BE2C (cell line): ENCODE measurements at regions not wholly inside any gene's neighbourhood (a gene's known extent, or its start where the extent isn't known, plus 50 kb on each side); places are given as distances from the start of the nearest gene placed in this dataset.

Source experiments
- DNase-seq: peaks from one replicate; pipeline ENCODE4 v3.0.0-alpha.2; 2020
- H3K27me3 ChIP-seq: fragments of 250-450 bp; sonication (Bioruptor Pico); 2 replicates; pipeline ENCODE4 v1.5.1; 2020; ENCODE audit warnings: mild to moderate bottlenecking
- H3K36me3 ChIP-seq: fragments of 250-450 bp; sonication (Bioruptor Pico); 2 replicates; pipeline ENCODE4 v1.5.1; 2020; ENCODE audit warnings: mild to moderate bottlenecking
- H3K4me1 ChIP-seq: fragments of 250-450 bp; sonication (Bioruptor Pico); 2 replicates; pipeline ENCODE4 v1.5.1; 2020
- H3K4me3 ChIP-seq: 2 replicates; pipeline ENCODE4 v1.5.1; 2011; ENCODE audit warnings: low read depth, low read length
- H3K9me3 ChIP-seq: fragments of 250-450 bp; sonication (Bioruptor Pico); 2 replicates; pipeline ENCODE4 v1.5.1; 2020
- TF ChIP-seq, protein P1 (sequence below): IDR thresholded peaks from 2 replicates; pipeline ENCODE4 v1.5.1; 2012; ENCODE audit warnings: mild to moderate bottlenecking, low read depth, low read length

- H3K27me3 ChIP-seq: no peaks in the 10 kb centered on the region
Measured at GRCh38 chr14:65228956-65229747, 126.8 kb upstream of the MAX start.

DNA sequence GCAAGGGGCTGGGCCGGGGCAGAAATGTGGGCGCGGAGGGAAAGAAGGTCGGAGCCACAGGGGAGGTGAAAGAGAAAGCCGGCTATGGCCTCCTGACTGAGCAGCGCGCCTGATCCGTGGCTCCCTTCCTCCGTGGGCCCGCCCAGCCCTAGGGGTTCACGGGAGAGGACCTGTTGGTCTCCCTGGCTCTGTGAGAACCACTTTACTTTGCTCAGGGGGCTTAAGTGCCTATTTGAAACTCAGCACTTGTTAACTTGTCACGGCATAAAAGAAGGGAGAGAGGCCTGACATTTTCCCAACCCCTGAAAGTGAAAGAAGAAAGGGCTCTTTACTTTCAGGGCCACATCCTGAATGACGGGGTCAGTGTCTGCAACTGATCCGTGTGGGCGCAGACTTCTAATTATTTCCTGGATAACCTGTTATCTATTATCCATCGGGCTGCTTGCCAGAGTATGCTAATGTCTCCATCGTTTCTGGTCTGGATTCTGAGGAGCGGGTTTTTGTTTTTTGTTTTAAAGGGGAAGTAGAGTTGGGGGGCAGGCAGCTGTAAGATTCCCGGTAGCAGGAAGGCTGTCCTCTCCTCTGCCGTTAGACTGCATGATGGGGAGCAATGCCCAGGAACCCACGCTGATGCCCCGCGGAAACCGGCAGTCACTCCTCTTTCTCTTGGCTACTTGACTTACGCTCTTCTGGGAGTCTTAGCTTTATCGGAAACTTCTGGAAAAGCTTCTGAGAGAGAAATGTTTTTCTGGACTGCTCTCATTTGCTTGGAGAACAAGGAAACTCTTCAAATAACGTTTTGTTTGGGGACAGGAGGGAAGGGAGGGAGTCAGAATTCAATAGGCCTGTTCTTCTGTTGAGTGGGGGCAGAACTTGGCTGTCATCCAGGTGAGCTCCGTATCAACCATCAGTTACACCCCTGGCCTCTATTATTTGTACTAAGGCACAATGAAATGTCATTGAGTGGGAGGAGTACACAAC lies 127.7 kb upstream of the MAX start:
- TF ChIP-seq, protein P1, sequence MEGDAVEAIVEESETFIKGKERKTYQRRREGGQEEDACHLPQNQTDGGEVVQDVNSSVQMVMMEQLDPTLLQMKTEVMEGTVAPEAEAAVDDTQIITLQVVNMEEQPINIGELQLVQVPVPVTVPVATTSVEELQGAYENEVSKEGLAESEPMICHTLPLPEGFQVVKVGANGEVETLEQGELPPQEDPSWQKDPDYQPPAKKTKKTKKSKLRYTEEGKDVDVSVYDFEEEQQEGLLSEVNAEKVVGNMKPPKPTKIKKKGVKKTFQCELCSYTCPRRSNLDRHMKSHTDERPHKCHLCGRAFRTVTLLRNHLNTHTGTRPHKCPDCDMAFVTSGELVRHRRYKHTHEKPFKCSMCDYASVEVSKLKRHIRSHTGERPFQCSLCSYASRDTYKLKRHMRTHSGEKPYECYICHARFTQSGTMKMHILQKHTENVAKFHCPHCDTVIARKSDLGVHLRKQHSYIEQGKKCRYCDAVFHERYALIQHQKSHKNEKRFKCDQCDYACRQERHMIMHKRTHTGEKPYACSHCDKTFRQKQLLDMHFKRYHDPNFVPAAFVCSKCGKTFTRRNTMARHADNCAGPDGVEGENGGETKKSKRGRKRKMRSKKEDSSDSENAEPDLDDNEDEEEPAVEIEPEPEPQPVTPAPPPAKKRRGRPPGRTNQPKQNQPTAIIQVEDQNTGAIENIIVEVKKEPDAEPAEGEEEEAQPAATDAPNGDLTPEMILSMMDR: no peak
- DNase-seq: peak; percentile 61
- Histone ChIP-seq H3K4me3 (peak overlapping the region; percentile 53), H3K9me3 (no peaks in the 10 kb centered on the region), H3K4me1 (0 out of 2 replicates have a peak, but pooled peaks cover 4% of the 10 kb centered on the region), H3K27me3 (no peaks in the 10 kb centered on the region), H3K36me3 (no peaks in the 10 kb centered on the region)

More at GRCh38 chr14:65228956-65229747, 126.8 kb upstream of the MAX start:
- Histone ChIP-seq H3K4me1 (0 out of 2 replicates have a peak, but pooled peaks cover 4% of the 10 kb centered on the region), H3K4me3 (peak overlapping the region; percentile 53), H3K36me3 (no peaks in the 10 kb centered on the region), H3K9me3 (no peaks in the 10 kb centered on the region)
- TF ChIP-seq, protein P1: no peak
- DNase-seq: no peak

GRCh38 chr14:65231286-65231980 lies 129.1 kb upstream of the MAX start:
- no peak for DNase-seq
- no peak overlapping the region for H3K4me3 ChIP-seq
- no peaks in the 10 kb centered on the region for H3K36me3 ChIP-seq
- H3K27me3 ChIP-seq: no peaks in the 10 kb centered on the region
- H3K4me1 ChIP-seq: 0 out of 2 replicates have a peak, but pooled peaks cover 4% of the 10 kb centered on the region
- no peaks in the 10 kb centered on the region for H3K9me3 ChIP-seq
- TF ChIP-seq, protein P1: no peak

DNA sequence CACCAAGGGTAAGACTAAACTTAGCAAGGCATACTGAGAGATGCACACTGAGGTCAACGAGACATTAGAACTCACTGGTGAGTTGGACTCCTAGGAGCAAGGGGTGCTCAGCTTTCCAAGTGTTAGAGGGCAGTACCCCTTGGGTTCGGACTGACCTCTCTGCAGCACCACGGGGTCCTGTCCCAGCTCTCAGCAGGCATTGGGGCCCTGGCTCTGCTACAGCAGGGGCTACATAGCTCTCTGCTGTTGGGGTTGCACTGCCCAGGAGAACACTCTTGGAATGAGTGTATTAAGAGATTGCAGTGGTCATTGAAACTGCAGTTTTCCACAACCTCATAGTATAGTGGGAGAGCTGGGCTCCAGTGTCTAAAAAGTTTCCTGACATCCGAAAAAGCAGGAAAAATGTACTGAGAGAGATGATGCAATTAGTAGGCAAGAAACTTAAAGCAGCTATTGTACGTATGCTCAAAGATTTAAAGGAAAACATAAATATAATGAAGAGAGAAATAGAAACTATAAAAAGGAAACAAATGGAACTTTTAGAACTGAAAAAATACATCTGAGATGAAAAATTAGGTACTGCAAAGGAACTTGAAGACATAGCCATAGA lies 132.5 kb upstream of the MAX start:
- no peak overlapping the region for H3K4me3 ChIP-seq
- no peaks in the 10 kb centered on the region for H3K27me3 ChIP-seq
- H3K4me1 ChIP-seq: 0 out of 2 replicates have a peak, but pooled peaks cover 4% of the 10 kb centered on the region

More for the DNA sequence above, 132.5 kb upstream of the MAX start:
- H3K9me3 ChIP-seq: no peaks in the 10 kb centered on the region
- TF ChIP-seq, protein P1: no peak
- DNase-seq: no peak
- no peaks in the 10 kb centered on the region for H3K36me3 ChIP-seq
